ENCODE measurements at regions not wholly inside any gene's neighbourhood (a gene's known extent, or its start where the extent isn't known, plus 50 kb on each side); places are given as distances from the start of the nearest gene placed in this dataset.

DNA sequence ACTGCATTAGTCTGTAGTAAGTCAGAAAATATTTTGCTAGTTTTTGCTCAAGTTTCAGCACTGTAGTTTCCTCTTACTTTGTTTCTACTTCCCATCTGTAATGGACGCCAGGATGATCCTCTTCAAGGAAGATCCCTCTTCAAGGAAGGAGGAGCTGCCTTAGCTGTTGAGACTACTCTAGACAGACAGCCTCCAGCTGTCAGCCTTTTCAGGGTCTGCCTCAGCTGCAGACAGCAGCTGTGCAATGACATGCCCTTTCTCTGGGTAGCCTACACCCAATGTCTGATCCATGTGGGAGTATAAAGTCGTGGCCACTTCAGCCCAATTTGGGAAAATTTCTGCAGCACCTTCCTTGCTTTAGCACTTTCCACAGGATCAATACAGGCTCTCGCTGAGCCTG is 281.0 kb upstream of the MAOA start:
- H3K9me3 Mint-ChIP-seq (ENCODE audit: unreplicated experiment), result peaks cover 18% of the 10 kb centered on the region
- no peak overlapping the region for H3K4me3 Mint-ChIP-seq (ENCODE audit: unreplicated experiment)
- H3K27ac Mint-ChIP-seq (ENCODE audit: unreplicated experiment), result no peak overlapping the region
- H3K4me1 Mint-ChIP-seq (ENCODE audit: unreplicated experiment), result no peaks in the 10 kb centered on the region
- no peak for DNase-seq (ENCODE audit: extremely low spot score, unreplicated experiment)
- H3K27me3 Mint-ChIP-seq (ENCODE audit: unreplicated experiment), result no peaks in the 10 kb centered on the region
- H3K36me3 Mint-ChIP-seq (ENCODE audit: unreplicated experiment), result no peaks in the 10 kb centered on the region
- TF ChIP-seq, protein P1, sequence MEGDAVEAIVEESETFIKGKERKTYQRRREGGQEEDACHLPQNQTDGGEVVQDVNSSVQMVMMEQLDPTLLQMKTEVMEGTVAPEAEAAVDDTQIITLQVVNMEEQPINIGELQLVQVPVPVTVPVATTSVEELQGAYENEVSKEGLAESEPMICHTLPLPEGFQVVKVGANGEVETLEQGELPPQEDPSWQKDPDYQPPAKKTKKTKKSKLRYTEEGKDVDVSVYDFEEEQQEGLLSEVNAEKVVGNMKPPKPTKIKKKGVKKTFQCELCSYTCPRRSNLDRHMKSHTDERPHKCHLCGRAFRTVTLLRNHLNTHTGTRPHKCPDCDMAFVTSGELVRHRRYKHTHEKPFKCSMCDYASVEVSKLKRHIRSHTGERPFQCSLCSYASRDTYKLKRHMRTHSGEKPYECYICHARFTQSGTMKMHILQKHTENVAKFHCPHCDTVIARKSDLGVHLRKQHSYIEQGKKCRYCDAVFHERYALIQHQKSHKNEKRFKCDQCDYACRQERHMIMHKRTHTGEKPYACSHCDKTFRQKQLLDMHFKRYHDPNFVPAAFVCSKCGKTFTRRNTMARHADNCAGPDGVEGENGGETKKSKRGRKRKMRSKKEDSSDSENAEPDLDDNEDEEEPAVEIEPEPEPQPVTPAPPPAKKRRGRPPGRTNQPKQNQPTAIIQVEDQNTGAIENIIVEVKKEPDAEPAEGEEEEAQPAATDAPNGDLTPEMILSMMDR (IDR thresholded peaks at IDR 0.05), result no peak

DNA sequence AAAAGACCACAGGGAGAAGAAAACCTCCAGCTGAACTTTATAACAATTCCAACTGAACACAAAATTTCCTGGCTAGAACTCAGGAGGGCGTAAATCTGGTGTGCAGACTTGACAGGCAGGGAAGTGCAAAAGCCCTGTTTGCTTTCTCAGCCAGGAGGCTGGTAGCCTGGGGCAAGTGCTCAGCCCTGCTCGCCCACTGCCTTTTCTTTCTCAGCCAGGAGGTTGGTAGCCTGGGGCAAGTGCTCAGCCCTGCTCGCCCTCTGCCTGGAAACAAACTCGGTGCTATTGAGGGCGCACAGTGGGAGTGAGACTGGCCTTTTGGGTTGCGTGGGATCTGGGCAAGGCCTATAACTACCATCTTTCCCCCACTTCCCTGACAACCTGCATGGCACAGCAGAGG is 275.4 kb upstream of the MAOA start:
- no peak for DNase-seq (ENCODE audit: extremely low spot score, unreplicated experiment)
- no peak overlapping the region for H3K27ac Mint-ChIP-seq (ENCODE audit: unreplicated experiment)
- H3K27me3 Mint-ChIP-seq (ENCODE audit: unreplicated experiment), result no peaks in the 10 kb centered on the region
- TF ChIP-seq, protein P1 (IDR thresholded peaks at IDR 0.05), result no peak
- H3K4me3 Mint-ChIP-seq (ENCODE audit: unreplicated experiment), result no peak overlapping the region
- H3K36me3 Mint-ChIP-seq (ENCODE audit: unreplicated experiment), result no peaks in the 10 kb centered on the region
- H3K4me1 Mint-ChIP-seq (ENCODE audit: unreplicated experiment), result no peaks in the 10 kb centered on the region
- H3K9me3 Mint-ChIP-seq (ENCODE audit: unreplicated experiment), result peaks cover 7% of the 10 kb centered on the region

GRCh38 chrX:43386875-43387274 is 269.2 kb upstream of the MAOA start:
- no peaks in the 10 kb centered on the region for H3K27me3 Mint-ChIP-seq (ENCODE audit: unreplicated experiment)
- H3K27ac Mint-ChIP-seq (ENCODE audit: unreplicated experiment), result no peak overlapping the region
- H3K36me3 Mint-ChIP-seq (ENCODE audit: unreplicated experiment), result no peaks in the 10 kb centered on the region
- no peaks in the 10 kb centered on the region for H3K4me1 Mint-ChIP-seq (ENCODE audit: unreplicated experiment)
- peaks cover 6% of the 10 kb centered on the region for H3K9me3 Mint-ChIP-seq (ENCODE audit: unreplicated experiment)
- no peak overlapping the region for H3K4me3 Mint-ChIP-seq (ENCODE audit: unreplicated experiment)
- DNase-seq (ENCODE audit: extremely low spot score, unreplicated experiment), result no peak
- TF ChIP-seq, protein P1 (IDR thresholded peaks at IDR 0.05), result no peak

- Mint-ChIP-seq H3K4me3 (ENCODE audit: unreplicated experiment) (no peak overlapping the region), H3K27ac (ENCODE audit: unreplicated experiment) (no peak overlapping the region), H3K36me3 (ENCODE audit: unreplicated experiment) (no peaks in the 10 kb centered on the region), H3K27me3 (ENCODE audit: unreplicated experiment) (no peaks in the 10 kb centered on the region), H3K9me3 (ENCODE audit: unreplicated experiment) (peaks cover 3% of the 10 kb centered on the region), H3K4me1 (ENCODE audit: unreplicated experiment) (no peaks in the 10 kb centered on the region)
- DNase-seq (ENCODE audit: extremely low spot score, unreplicated experiment), result no peak
- TF ChIP-seq, protein P1 (IDR thresholded peaks at IDR 0.05), result no peak
Observed at GRCh38 chrX:43405191-43405590, 250.9 kb upstream of the MAOA start.

DNA sequence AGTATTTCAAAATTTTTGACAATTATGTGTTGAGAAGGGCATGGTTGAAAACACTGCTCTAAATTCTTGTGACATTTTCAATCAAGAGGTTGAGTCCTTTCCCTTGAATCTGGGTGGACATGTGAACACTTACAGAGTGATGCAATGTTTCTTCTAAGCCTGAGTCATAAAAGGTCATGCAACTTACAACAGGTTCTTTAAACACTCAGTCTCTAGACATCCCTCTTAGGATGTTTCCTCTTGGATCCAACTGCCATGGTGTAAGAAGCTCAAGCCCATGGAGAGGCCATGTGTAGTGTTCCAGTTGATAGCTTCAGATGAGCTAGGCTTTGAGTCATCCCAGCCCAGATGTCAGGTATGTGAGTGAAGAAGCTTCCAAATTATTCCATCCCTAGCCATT is 232.2 kb upstream of the MAOA start:
- no peaks in the 10 kb centered on the region for H3K27me3 Mint-ChIP-seq (ENCODE audit: unreplicated experiment)
- no peaks in the 10 kb centered on the region for H3K4me1 Mint-ChIP-seq (ENCODE audit: unreplicated experiment)
- no peak overlapping the region for H3K4me3 Mint-ChIP-seq (ENCODE audit: unreplicated experiment)
- no peaks in the 10 kb centered on the region for H3K36me3 Mint-ChIP-seq (ENCODE audit: unreplicated experiment)
- peaks cover 26% of the 10 kb centered on the region for H3K9me3 Mint-ChIP-seq (ENCODE audit: unreplicated experiment)
- TF ChIP-seq, protein P1 (IDR thresholded peaks at IDR 0.05), result no peak
- no peak for DNase-seq (ENCODE audit: extremely low spot score, unreplicated experiment)
- no peak overlapping the region for H3K27ac Mint-ChIP-seq (ENCODE audit: unreplicated experiment)
